HG02763 (cell line): ENCODE measurements at regions not wholly inside any gene's neighbourhood (a gene's known extent, or its start where the extent isn't known, plus 50 kb on each side); places are given as distances from the start of the nearest gene placed in this dataset.

Experiments
- ATAC-seq: cut with Tn5 transposase; IDR thresholded peaks from one replicate; pipeline ENCODE4 v1.9.1; 2021; ENCODE audit warnings: mild to moderate bottlenecking, moderate library complexity; ENCODE audit not compliant: unreplicated experiment

DNA sequence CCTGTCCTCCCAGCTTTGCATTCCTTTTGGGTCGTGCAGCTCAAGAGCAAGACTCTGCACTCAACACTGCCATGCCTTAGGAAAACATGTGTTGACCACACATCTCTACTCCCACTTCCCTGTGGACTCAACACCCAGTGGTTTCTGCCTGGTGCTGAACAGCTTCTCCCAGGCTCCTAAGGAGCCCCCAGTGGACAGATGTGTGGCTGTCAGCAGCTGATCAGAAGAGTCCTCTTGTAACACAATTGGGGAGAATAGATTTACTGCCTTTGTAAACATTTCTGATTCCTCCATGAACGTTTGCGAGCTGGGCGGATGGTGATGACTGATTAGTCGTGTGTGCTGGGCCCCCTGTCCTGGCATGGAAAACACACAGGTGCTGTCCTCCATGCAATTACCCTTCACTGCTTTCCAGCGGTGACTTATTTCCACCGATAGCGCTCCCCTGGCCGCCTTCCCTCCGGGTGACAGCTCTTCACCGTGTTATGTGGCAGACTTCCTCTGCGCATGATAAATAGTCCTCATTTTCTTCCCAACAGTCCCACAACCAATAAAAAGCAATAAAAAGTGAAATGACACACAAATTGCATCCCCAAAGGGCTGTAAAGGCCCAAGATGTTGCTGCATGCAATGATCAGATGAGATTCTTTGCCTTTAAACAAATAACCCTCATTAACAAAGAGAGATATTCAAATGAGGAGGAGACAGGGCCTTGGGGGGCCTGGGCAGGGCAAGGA, 249.4 kb upstream of the AJAP1 start:
- no peak for ATAC-seq

GRCh38 chr1:4407851-4408250, 246.6 kb upstream of the AJAP1 start:
- no peak for ATAC-seq

DNA sequence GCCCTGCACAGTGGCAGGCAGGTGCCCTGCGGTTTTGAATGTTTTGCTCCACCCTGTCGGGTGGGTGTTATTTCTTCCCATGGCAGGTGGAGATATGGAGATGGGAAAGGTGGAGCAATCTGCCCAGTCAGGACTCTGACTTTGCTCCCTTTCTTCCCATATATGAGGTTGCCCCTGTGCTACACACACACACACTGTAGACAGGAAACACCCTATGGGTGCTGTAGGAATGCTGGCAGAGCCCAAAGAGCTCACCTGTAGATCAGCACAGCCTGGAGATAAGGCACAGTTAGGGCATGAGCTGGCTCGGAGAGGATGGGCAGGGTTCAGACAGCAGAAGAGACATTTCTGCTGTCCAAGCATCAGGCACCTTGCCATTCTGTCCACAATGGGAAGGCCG, 246.0 kb upstream of the AJAP1 start:
- ATAC-seq: no peak

GRCh38 chr1:4411862-4412261, 242.5 kb upstream of the AJAP1 start:
- no peak for ATAC-seq

- no peak for ATAC-seq
Observed at GRCh38 chr1:4415476-4415875, 238.9 kb upstream of the AJAP1 start.

DNA sequence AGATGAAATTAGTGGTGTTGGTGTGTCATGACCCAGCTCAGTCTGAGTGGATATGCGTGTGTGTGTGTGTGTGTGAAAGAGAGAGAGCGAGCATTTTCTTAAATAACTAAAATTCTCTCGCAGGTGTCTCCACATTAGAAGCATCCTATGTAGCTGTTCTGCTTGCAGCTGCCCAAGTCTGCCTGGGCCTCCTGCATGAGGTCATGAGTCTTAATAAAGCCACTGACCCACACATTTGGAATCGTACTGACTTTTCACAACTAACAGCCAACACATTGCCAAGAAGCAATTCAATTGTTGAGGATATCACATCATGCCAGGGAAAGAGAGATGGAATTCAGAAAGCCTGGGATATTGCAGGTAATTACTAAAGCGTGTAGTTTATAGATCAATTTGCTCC, 238.2 kb upstream of the AJAP1 start:
- ATAC-seq: no peak

DNA sequence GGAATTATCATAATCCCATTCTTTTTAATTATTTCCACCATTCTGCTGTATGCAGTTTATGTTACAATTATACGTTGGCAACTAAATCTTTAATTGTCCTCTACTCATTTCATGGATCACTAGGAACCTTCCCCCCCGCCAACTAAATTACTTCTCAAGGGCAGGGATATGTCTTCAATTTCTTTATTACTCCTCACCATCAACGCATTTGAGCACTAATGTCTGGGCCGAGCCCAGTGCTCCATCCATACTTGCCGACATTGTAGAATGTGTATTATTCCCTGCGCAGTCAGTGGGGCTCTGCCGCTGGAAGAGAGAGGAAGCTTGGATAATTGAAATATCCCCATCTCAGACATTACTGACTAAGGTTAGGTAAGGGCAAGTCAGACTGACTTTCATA, 236.4 kb upstream of the AJAP1 start:
- no peak for ATAC-seq

GRCh38 chr1:4421986-4422385, 232.4 kb upstream of the AJAP1 start:
- no peak for ATAC-seq

GRCh38 chr1:4422504-4423289, 231.7 kb upstream of the AJAP1 start:
- no peak for ATAC-seq

GRCh38 chr1:4424254-4424653, 230.2 kb upstream of the AJAP1 start:
- ATAC-seq: no peak

GRCh38 chr1:4424766-4425165, 229.6 kb upstream of the AJAP1 start:
- no peak for ATAC-seq

- no peak for ATAC-seq
Observed at GRCh38 chr1:4425892-4426291, 228.5 kb upstream of the AJAP1 start.

DNA sequence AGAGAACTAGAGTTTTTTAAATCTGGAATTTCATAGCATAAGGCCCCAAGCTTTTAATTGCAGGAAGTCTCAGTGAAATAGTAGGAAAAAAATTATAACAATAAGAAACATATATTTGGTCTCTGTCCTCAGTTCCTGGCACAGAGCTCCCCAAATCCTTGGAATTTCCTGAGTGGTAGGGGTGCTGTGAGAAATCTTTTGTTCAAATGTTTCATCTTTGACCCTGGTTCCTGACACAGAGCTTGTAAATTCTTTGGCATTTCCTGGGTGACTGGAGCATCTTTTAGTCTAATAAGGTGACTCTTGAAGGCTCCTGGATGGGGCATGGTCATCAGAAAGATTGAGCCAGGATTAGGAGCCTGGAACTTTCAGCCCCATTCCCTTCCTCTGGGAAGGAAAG, 225.7 kb upstream of the AJAP1 start:
- ATAC-seq: no peak

- ATAC-seq: no peak
Observed at GRCh38 chr1:4430406-4431365, 223.7 kb upstream of the AJAP1 start.

- ATAC-seq: no peak
Observed at GRCh38 chr1:4431491-4431890, 222.9 kb upstream of the AJAP1 start.

GRCh38 chr1:4433075-4433474, 221.3 kb upstream of the AJAP1 start:
- no peak for ATAC-seq

DNA sequence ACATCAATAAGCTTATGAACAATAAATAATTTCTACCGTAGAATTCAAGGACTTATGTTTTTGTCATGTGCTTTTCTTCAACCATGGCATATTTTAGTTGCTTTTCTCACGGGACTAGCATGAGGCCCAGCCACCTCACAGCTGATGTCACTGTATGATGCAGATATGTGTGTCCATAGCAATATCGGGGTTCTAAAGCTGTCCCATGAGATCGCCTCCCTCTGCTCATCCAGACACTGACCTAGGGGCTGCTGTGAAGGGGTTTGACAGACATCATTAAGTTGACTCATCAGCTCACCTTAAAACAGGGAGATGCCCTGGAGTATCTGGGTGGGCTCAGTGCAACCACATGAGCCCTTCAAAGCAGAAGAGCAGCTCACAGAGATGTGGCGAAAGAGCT, 210.3 kb upstream of the AJAP1 start:
- no peak for ATAC-seq

DNA sequence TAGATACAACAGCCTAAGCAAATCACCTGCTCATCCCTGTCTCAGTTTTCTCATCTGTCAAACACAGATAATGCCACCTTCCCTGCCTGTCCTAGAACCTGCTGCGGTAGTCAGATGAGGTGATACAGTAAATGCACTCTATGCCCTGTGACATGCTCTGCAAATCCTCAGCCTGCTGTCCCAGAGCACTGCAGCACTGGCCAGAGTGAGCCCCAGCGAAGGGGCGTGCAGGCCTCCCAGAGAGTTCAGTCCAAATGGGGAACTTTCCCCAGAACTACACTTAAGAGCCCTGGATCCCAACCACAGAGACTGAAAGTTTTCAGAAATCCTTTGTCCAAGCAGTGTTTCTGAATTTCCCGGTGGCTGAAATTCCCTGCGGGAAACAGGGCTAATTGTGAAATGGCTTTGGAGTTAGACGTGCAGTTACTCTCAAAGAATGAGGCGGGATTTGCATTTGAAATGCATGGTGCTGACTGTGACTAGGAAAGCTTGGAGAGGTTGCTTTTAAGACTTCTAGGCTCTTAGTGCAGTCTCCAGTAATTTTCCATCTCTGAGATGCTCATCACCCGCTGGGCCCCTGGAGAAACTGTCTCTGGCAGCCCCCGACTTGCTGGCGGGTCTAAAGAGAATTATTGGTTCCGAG, 206.5 kb upstream of the AJAP1 start:
- ATAC-seq: no peak

- no peak for ATAC-seq
Observed at GRCh38 chr1:4449972-4450371, 204.4 kb upstream of the AJAP1 start.

DNA sequence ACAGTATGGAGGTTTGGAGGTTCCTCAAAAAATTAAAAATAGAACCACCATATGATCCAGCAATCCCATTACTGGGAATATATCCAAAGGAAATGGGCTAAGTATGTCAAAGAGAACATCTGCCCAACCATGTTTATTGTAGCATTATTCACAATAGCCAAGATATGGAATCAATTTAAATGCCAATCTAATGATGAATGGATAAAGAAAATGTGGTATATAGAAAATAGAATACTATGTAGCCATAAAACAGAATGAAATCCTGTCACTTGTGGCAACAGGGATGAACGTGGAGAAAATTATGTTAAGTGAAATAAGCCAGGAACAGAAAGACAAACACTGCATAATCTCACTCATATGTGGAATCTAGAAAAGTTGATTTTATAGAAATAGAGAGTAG, 201.7 kb upstream of the AJAP1 start:
- ATAC-seq: no peak

GRCh38 chr1:4460052-4460451, 194.4 kb upstream of the AJAP1 start:
- ATAC-seq: no peak
